Gastrocnemius medialis (tissue), 4 donors: ENCODE measurements at regions not wholly inside any gene's neighbourhood (a gene's known extent, or its start where the extent isn't known, plus 50 kb on each side); places are given as distances from the start of the nearest gene placed in this dataset.

ENCODE experiments used
- POLR2A ChIP-seq, 2 donors: fragments of 450-650 bp; IDR thresholded peaks; one replicate each; pipeline ENCODE4 v1.6.1; 2017; ENCODE audit warnings: antibody characterized with exemption in 2 of 2, mild to moderate bottlenecking in 2 of 2, moderate library complexity in 2 of 2
- TF ChIP-seq, protein P1 (sequence below), 5 experiments: fragments of 450-650 bp in 3 of 5; fragments of 200-600 bp in 2 of 5; sonication (generic) in 2 of 5; IDR thresholded peaks in 4 of 5; conservative IDR thresholded peaks in 1 of 5; 1 replicate in 4 of 5; 2 replicates in 1 of 5; pipeline ENCODE4 v1.5.1; 2016 to 2019; ENCODE audit warnings: antibody characterized with exemption in 5 of 5, mild to moderate bottlenecking in 3 of 5, moderate library complexity in 3 of 5

- TF ChIP-seq, protein P1, sequence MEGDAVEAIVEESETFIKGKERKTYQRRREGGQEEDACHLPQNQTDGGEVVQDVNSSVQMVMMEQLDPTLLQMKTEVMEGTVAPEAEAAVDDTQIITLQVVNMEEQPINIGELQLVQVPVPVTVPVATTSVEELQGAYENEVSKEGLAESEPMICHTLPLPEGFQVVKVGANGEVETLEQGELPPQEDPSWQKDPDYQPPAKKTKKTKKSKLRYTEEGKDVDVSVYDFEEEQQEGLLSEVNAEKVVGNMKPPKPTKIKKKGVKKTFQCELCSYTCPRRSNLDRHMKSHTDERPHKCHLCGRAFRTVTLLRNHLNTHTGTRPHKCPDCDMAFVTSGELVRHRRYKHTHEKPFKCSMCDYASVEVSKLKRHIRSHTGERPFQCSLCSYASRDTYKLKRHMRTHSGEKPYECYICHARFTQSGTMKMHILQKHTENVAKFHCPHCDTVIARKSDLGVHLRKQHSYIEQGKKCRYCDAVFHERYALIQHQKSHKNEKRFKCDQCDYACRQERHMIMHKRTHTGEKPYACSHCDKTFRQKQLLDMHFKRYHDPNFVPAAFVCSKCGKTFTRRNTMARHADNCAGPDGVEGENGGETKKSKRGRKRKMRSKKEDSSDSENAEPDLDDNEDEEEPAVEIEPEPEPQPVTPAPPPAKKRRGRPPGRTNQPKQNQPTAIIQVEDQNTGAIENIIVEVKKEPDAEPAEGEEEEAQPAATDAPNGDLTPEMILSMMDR (IDR thresholded peaks at IDR 0.05 in 4 of 5, conservative IDR thresholded peaks at IDR 0.05 in 1 of 5), result no peak
- TF ChIP-seq POLR2A (IDR thresholded peaks at IDR 0.05), result no peak
These were observed 154.8 kb downstream of the GADD45G start for GRCh38 chr9:89759572-89759971.
